Tibial nerve (tissue), 4 donors: ENCODE measurements at regions not wholly inside any gene's neighbourhood (a gene's known extent, or its start where the extent isn't known, plus 50 kb on each side); places are given as distances from the start of the nearest gene placed in this dataset.

ENCODE experiments used
- DNase-seq, 2 donors: peaks; one replicate each; pipeline ENCODE4 v3.0.0-alpha.2; 2019; ENCODE audit warnings: low spot score in 2 of 2
- H3K27ac ChIP-seq, 4 donors: fragments of 200-600 bp; sonication (generic) in 3 of 4; one replicate each; pipeline ENCODE4 v1.5.1; 2017 to 2019; ENCODE audit warnings: mild to moderate bottlenecking in 1 of 4
- H3K27me3 ChIP-seq, 2 donors: fragments of 200-600 bp; sonication (generic) in 1 of 2; one replicate each; pipeline versions ENCODE4 v1.5.1 to v1.6.0; 2017 to 2019
- H3K36me3 ChIP-seq, 3 donors: fragments of 200-600 bp; sonication (generic); one replicate each; pipeline ENCODE4 v1.5.1; 2018 to 2019
- H3K4me1 ChIP-seq, 4 donors: fragments of 200-600 bp; sonication (generic) in 3 of 4; one replicate each; pipeline ENCODE4 v1.5.1; 2017 to 2019
- H3K4me3 ChIP-seq, 4 donors: fragments of 200-600 bp; sonication (generic) in 3 of 4; one replicate each; pipeline ENCODE4 v1.5.1; 2017 to 2019; ENCODE audit warnings: mild to moderate bottlenecking in 1 of 4, moderate library complexity in 1 of 4
- H3K9me3 ChIP-seq, 4 donors: fragments of 200-600 bp; sonication (generic) in 3 of 4; one replicate each; pipeline ENCODE4 v1.5.1; 2017 to 2019
- CTCF ChIP-seq, 5 experiments: fragments of 200-600 bp in 3 of 5; fragments of 450-650 bp in 2 of 5; sonication (generic) in 3 of 5; IDR thresholded peaks; one replicate each; pipeline ENCODE4 v1.5.1; 2016 to 2019; ENCODE audit warnings: antibody characterized with exemption in 5 of 5, mild to moderate bottlenecking in 3 of 5, moderate library complexity in 2 of 5
- EP300 ChIP-seq, 2 donors: sonication (generic); formaldehyde crosslinking; IDR thresholded peaks; one replicate each; pipeline ENCODE4 v1.6.1; 2017; ENCODE audit warnings: antibody characterized with exemption in 2 of 2, mild to moderate bottlenecking in 1 of 2
- POLR2A ChIP-seq, 2 donors: fragments of 450-650 bp; IDR thresholded peaks; one replicate each; pipeline ENCODE4 v1.6.1; 2017; ENCODE audit warnings: antibody characterized with exemption in 2 of 2, mild to moderate bottlenecking in 2 of 2, moderate library complexity in 2 of 2
- WGBS, 2 donors: methylation state at CpG; one replicate each; pipeline ENCODE4 v1.1.5; 2018; 5-methylcytosine and 5-hydroxymethylcytosine counted together

- Histone ChIP-seq H3K4me3 (no peak overlapping the region), H3K4me1 (peaks cover 0 to 9% (median 0%) of the 10 kb centered on the region in 4 donors), H3K27ac (no peak overlapping the region), H3K9me3 (no peaks in the 10 kb centered on the region), H3K36me3 (no peaks in the 10 kb centered on the region), H3K27me3 (no peaks in the 10 kb centered on the region)
- DNase-seq, result no peak
- WGBS, 2 donors, result 76 to 83% methylated on average over 5 of the region's 5 CpGs
- TF ChIP-seq CTCF (IDR thresholded peaks at IDR 0.05) (no peak), POLR2A (IDR thresholded peaks at IDR 0.05) (no peak), EP300 (IDR thresholded peaks at IDR 0.05) (no peak)
These were observed 92.7 kb upstream of the ASAP2 start for GRCh38 chr2:9113916-9114315.

- WGBS, 2 donors, result 77 to 85% methylated on average over 6 of the region's 6 CpGs
- no peak for DNase-seq
These were observed 93.3 kb upstream of the ASAP2 start for GRCh38 chr2:9113262-9113661.

GRCh38 chr2:9112079-9112721, 94.4 kb upstream of the ASAP2 start:
- no peaks in the 10 kb centered on the region for H3K9me3 ChIP-seq
- no peak for DNase-seq
- peaks cover 0 to 21% (median 0%) of the 10 kb centered on the region in 4 donors for H3K4me1 ChIP-seq
- TF ChIP-seq EP300 (IDR thresholded peaks at IDR 0.05), result no peak
- no peaks in the 10 kb centered on the region for H3K27me3 ChIP-seq
- H3K27ac ChIP-seq, result no peak overlapping the region
- WGBS, 2 donors, result 50 to 55% methylated on average over 23 of the region's 23 CpGs
- H3K4me3 ChIP-seq, result no peak overlapping the region
- H3K36me3 ChIP-seq, result no peaks in the 10 kb centered on the region

More at GRCh38 chr2:9113262-9113661, 93.3 kb upstream of the ASAP2 start:
- Histone ChIP-seq H3K36me3 (no peaks in the 10 kb centered on the region), H3K27ac (no peak overlapping the region), H3K4me3 (no peak overlapping the region), H3K27me3 (no peaks in the 10 kb centered on the region), H3K4me1 (peaks cover 0 to 11% (median 0%) of the 10 kb centered on the region in 4 donors), H3K9me3 (no peaks in the 10 kb centered on the region)
- TF ChIP-seq CTCF (IDR thresholded peaks at IDR 0.05), result no peak
- no peak for TF ChIP-seq EP300 (IDR thresholded peaks at IDR 0.05)
- TF ChIP-seq POLR2A (IDR thresholded peaks at IDR 0.05), result no peak

GRCh38 chr2:9110893-9111569, 95.6 kb upstream of the ASAP2 start:
- WGBS, 2 donors, result 87 to 89% methylated on average over 15 of the region's 15 CpGs
- DNase-seq, result no peak
- H3K4me1 ChIP-seq, result peaks cover 0 to 21% (median 0%) of the 10 kb centered on the region in 4 donors
- no peak for TF ChIP-seq CTCF (IDR thresholded peaks at IDR 0.05)
- H3K27ac ChIP-seq, result no peak overlapping the region
- H3K9me3 ChIP-seq, result no peaks in the 10 kb centered on the region
- no peaks in the 10 kb centered on the region for H3K36me3 ChIP-seq
- H3K27me3 ChIP-seq, result no peaks in the 10 kb centered on the region
- no peak overlapping the region for H3K4me3 ChIP-seq

- Histone ChIP-seq H3K27me3 (no peaks in the 10 kb centered on the region), H3K4me1 (peaks cover 0 to 21% (median 0%) of the 10 kb centered on the region in 4 donors), H3K27ac (no peak overlapping the region), H3K36me3 (no peaks in the 10 kb centered on the region), H3K9me3 (no peaks in the 10 kb centered on the region), H3K4me3 (no peak overlapping the region)
- no peak for DNase-seq
- TF ChIP-seq CTCF (IDR thresholded peaks at IDR 0.05) (no peak), POLR2A (IDR thresholded peaks at IDR 0.05) (no peak), EP300 (IDR thresholded peaks at IDR 0.05) (no peak)
- WGBS, 2 donors, result 85 to 94% methylated on average over 3 to 5 of the region's 6 CpGs
These were observed 96.2 kb upstream of the ASAP2 start for GRCh38 chr2:9110346-9110884.
